Ovary (tissue), 3 donors: ENCODE measurements at regions not wholly inside any gene's neighbourhood (a gene's known extent, or its start where the extent isn't known, plus 50 kb on each side); places are given as distances from the start of the nearest gene placed in this dataset.

ENCODE experiments used
- EP300 ChIP-seq: sonication (generic); formaldehyde crosslinking; IDR thresholded peaks from one replicate; pipeline ENCODE4 v1.6.1; 2017; ENCODE audit warnings: antibody characterized with exemption
- POLR2A ChIP-seq: fragments of 450-650 bp; IDR thresholded peaks from one replicate; pipeline ENCODE4 v1.6.1; 2017; ENCODE audit warnings: antibody characterized with exemption, mild to moderate bottlenecking, moderate library complexity
- TF ChIP-seq, protein P1 (sequence below), 3 donors: fragments of 450-650 bp in 2 of 3; fragments of 200-600 bp in 1 of 3; IDR thresholded peaks; one replicate each; pipeline versions ENCODE4 v1.5.1 to v1.8.0; 2016 to 2022; ENCODE audit warnings: antibody characterized with exemption in 3 of 3, mild to moderate bottlenecking in 1 of 3
- donor health status: DM: no; HTN: no; CAD: no.

DNA sequence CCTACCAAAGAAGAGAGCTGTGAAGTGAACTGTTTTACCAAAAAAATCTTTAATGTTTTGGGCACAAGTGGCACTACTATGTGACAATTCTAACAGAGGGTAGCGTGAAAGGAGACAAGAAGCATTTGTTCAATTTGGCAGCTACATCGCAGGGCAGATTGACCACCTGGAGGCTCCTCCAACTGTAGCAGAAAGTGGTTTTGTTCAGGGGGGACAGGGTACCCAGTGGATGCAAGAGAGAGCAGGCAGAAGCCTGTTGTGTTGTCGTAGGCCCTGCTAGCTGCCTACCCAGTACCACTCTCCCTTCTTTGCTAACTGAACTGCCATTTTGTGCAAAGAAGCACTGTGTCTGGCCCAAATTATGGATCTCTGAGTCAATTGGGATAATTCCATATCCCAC lies 54.8 kb upstream of the SYN2 start:
- TF ChIP-seq, protein P1, sequence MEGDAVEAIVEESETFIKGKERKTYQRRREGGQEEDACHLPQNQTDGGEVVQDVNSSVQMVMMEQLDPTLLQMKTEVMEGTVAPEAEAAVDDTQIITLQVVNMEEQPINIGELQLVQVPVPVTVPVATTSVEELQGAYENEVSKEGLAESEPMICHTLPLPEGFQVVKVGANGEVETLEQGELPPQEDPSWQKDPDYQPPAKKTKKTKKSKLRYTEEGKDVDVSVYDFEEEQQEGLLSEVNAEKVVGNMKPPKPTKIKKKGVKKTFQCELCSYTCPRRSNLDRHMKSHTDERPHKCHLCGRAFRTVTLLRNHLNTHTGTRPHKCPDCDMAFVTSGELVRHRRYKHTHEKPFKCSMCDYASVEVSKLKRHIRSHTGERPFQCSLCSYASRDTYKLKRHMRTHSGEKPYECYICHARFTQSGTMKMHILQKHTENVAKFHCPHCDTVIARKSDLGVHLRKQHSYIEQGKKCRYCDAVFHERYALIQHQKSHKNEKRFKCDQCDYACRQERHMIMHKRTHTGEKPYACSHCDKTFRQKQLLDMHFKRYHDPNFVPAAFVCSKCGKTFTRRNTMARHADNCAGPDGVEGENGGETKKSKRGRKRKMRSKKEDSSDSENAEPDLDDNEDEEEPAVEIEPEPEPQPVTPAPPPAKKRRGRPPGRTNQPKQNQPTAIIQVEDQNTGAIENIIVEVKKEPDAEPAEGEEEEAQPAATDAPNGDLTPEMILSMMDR (IDR thresholded peaks at IDR 0.05) = no peak
- TF ChIP-seq POLR2A (no peak), EP300 (no peak)
